ENCODE measurements at regions not wholly inside any gene's neighbourhood (a gene's known extent, or its start where the extent isn't known, plus 50 kb on each side); places are given as distances from the start of the nearest gene placed in this dataset.
A peak's percentile ranks its signal among the peaks of the same experiment; 100 is the strongest.

DNA sequence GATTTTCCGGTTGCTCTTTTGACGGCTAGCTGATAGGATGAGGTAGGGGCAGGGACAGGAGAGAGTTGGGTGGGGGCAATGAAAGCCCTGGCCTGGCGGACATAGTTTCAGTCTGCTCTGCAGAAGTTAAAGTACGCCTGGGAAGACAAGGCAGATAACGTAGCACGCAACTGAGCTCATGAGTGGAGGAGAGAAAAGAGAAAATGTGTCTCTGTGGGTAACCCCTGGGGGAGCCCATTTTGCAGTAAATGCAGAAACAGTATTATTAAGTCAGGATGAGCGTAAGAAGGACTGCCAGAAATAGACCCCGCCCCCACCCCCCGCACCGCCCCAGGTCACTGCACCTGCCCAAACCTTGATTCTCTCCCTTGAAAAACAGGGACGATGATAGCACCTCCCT is 51.7 kb upstream of the TARBP1 start:
- Histone ChIP-seq H3K4me3 (ENCODE audit: low read depth, low read length) (no peak overlapping the region), H3K9me3 (ENCODE audit: control insufficient read depth, low read length) (no peaks in the 10 kb centered on the region), H3K4me2 (ENCODE audit: low read length) (no peak overlapping the region), H3K4me1 (peaks cover 14% of the 10 kb centered on the region), H3K79me2 (no peaks in the 10 kb centered on the region), H3K27me3 (ENCODE audit: control insufficient read depth, insufficient read depth, low read length) (no peaks in the 10 kb centered on the region), H3K9ac (no peak overlapping the region), H3K36me3 (ENCODE audit: control insufficient read depth, insufficient read depth, low read length) (no peaks in the 10 kb centered on the region), H3K27ac (peak overlapping the region; percentile 81), H2AFZ (no peak overlapping the region)
- TF ChIP-seq, protein P1, sequence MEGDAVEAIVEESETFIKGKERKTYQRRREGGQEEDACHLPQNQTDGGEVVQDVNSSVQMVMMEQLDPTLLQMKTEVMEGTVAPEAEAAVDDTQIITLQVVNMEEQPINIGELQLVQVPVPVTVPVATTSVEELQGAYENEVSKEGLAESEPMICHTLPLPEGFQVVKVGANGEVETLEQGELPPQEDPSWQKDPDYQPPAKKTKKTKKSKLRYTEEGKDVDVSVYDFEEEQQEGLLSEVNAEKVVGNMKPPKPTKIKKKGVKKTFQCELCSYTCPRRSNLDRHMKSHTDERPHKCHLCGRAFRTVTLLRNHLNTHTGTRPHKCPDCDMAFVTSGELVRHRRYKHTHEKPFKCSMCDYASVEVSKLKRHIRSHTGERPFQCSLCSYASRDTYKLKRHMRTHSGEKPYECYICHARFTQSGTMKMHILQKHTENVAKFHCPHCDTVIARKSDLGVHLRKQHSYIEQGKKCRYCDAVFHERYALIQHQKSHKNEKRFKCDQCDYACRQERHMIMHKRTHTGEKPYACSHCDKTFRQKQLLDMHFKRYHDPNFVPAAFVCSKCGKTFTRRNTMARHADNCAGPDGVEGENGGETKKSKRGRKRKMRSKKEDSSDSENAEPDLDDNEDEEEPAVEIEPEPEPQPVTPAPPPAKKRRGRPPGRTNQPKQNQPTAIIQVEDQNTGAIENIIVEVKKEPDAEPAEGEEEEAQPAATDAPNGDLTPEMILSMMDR (IDR thresholded peaks at IDR 0.05) = no peak

DNA sequence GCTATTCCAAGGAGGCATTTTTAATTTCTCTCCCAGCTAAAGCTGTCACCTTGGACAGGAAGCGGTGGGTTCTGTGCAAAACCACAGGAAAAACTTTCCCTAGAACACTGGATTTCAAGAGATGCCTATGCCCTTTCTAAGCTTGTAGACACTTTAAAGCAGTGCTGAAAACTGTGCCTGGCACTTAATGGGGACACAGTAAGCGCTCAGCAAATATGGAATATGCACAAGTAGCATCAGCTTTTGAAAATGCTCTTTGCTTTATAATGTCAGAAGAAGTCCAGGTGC is 50.9 kb upstream of the TARBP1 start:
- H3K27ac ChIP-seq = no peak overlapping the region
- no peak overlapping the region for H2AFZ ChIP-seq
- H3K9me3 ChIP-seq (ENCODE audit: control insufficient read depth, low read length) = no peaks in the 10 kb centered on the region
- no peak overlapping the region for H3K4me3 ChIP-seq (ENCODE audit: low read depth, low read length)
- no peaks in the 10 kb centered on the region for H3K27me3 ChIP-seq (ENCODE audit: control insufficient read depth, insufficient read depth, low read length)
- H3K4me2 ChIP-seq (ENCODE audit: low read length) = no peak overlapping the region
- no peaks in the 10 kb centered on the region for H3K36me3 ChIP-seq (ENCODE audit: control insufficient read depth, insufficient read depth, low read length)
- TF ChIP-seq, protein P1 (IDR thresholded peaks at IDR 0.05) = no peak
- H3K79me2 ChIP-seq = no peaks in the 10 kb centered on the region
- no peak overlapping the region for H3K9ac ChIP-seq
- peaks cover 9% of the 10 kb centered on the region for H3K4me1 ChIP-seq

DNA sequence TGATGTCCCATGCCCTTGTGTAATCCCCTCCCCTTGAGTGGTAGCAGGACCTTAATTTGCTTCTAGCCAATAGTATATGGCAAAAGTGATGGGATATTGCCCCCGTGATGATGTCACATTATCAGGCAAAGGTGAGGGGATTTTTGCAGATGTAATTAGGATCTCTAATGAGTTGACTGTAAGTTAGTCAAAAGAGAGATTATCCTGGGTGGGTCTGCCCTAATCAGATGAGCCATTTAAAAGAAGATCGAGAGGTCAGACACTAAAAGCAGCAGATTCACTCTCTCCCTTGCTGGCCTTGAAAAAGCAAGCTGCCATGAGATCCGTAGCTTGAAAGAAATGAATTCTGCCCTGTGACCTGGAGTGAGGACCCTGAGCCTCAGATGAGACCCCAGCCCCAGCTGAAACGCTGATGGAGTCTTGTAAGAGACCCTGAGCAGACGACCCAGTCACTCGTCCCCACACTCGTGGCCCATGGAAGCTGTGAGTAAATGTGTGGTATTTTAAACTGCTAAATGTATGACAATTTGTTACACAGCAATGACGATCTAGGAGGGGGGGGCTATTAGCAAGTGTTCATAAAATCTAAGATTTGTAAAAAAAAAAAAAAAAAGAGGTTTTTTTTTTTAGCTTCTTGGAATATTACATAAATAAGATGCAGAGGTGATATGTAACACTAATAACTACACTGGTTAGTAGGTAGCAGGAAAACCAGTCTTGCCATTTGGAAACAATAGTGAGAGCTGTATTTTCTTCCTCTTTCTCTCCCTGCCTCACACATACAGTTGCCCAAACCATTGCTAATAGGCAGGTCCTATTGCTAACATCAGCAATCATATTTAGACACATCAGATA is 50.3 kb upstream of the TARBP1 start:
- Histone ChIP-seq H3K27me3 (ENCODE audit: control insufficient read depth, insufficient read depth, low read length) (no peaks in the 10 kb centered on the region), H3K4me1 (peaks cover 6% of the 10 kb centered on the region), H2AFZ (no peak overlapping the region), H3K79me2 (no peaks in the 10 kb centered on the region), H3K4me2 (ENCODE audit: low read length) (no peak overlapping the region), H3K4me3 (ENCODE audit: low read depth, low read length) (no peak overlapping the region), H3K27ac (no peak overlapping the region), H3K36me3 (ENCODE audit: control insufficient read depth, insufficient read depth, low read length) (no peaks in the 10 kb centered on the region), H3K9me3 (ENCODE audit: control insufficient read depth, low read length) (no peaks in the 10 kb centered on the region), H3K9ac (no peak overlapping the region)
- TF ChIP-seq, protein P1 (IDR thresholded peaks at IDR 0.05) = no peak

Data from parathyroid adenoma (tissue), 2 donors.